WERI-Rb-1 (cell line): ENCODE measurements at regions not wholly inside any gene's neighbourhood (a gene's known extent, or its start where the extent isn't known, plus 50 kb on each side); places are given as distances from the start of the nearest gene placed in this dataset.

Experiments
- DNase-seq: peaks from one replicate; pipeline ENCODE4 v3.0.0-alpha.2; 2020
- H3K27ac ChIP-seq: fragments of 250-450 bp; sonication (Bioruptor Pico); 2 replicates; pipeline ENCODE4 v1.5.1; 2020; ENCODE audit warnings: mild to moderate bottlenecking, moderate library complexity
- H3K27me3 ChIP-seq: fragments of 250-450 bp; sonication (Bioruptor Pico); 2 replicates; pipeline ENCODE4 v1.5.1; 2021; ENCODE audit warnings: mild to moderate bottlenecking, low read depth, moderate library complexity; ENCODE audit not compliant: insufficient read depth, severe bottlenecking
- H3K36me3 ChIP-seq: fragments of 250-450 bp; sonication (Bioruptor Pico); 2 replicates; pipeline ENCODE4 v1.5.1; 2020; ENCODE audit warnings: mild to moderate bottlenecking, moderate library complexity
- H3K4me3 ChIP-seq: 2 replicates; pipeline ENCODE4 v1.5.1; 2011; ENCODE audit warnings: low read depth, mild to moderate bottlenecking, control low read depth, low read length
- H3K9me3 ChIP-seq: fragments of 250-450 bp; sonication (Bioruptor Pico); 2 replicates; pipeline ENCODE4 v1.5.1; 2021; ENCODE audit warnings: mild to moderate bottlenecking, moderate library complexity; ENCODE audit not compliant: severe bottlenecking
- CTCF ChIP-seq: IDR thresholded peaks from 2 replicates; pipeline ENCODE4 v1.5.1; 2011; ENCODE audit warnings: low read depth, mild to moderate bottlenecking, control low read depth, inconsistent platforms, low read length

- Histone ChIP-seq H3K27me3 (peaks cover 14% of the 10 kb centered on the region), H3K27ac (no peak overlapping the region)
- no peak for DNase-seq
These were observed 270.2 kb upstream of the TFAP2D start for GRCh38 chr6:50443144-50443543.

GRCh38 chr6:50449128-50449527, 264.2 kb upstream of the TFAP2D start:
- no peaks in the 10 kb centered on the region for H3K9me3 ChIP-seq
- no peak for TF ChIP-seq CTCF
- peaks cover 10% of the 10 kb centered on the region for H3K27me3 ChIP-seq
- H3K36me3 ChIP-seq = no peaks in the 10 kb centered on the region
- H3K27ac ChIP-seq = no peak overlapping the region
- no peak overlapping the region for H3K4me3 ChIP-seq
- DNase-seq = no peak

More at GRCh38 chr6:50443144-50443543, 270.2 kb upstream of the TFAP2D start:
- Histone ChIP-seq H3K9me3 (peaks cover 3% of the 10 kb centered on the region), H3K4me3 (no peak overlapping the region), H3K36me3 (no peaks in the 10 kb centered on the region)
- TF ChIP-seq CTCF = no peak

- no peak overlapping the region for H3K27ac ChIP-seq
- no peak for DNase-seq
- no peak overlapping the region for H3K4me3 ChIP-seq
- peaks cover 9% of the 10 kb centered on the region for H3K27me3 ChIP-seq
- no peak for TF ChIP-seq CTCF
- H3K36me3 ChIP-seq = no peaks in the 10 kb centered on the region
- H3K9me3 ChIP-seq = no peaks in the 10 kb centered on the region
These were observed 261.4 kb upstream of the TFAP2D start for GRCh38 chr6:50451826-50452400.

- no peaks in the 10 kb centered on the region for H3K36me3 ChIP-seq
- no peak for TF ChIP-seq CTCF
- DNase-seq = no peak
- peaks cover 9% of the 10 kb centered on the region for H3K27me3 ChIP-seq
- H3K9me3 ChIP-seq = no peaks in the 10 kb centered on the region
- no peak overlapping the region for H3K4me3 ChIP-seq
- no peak overlapping the region for H3K27ac ChIP-seq
These were observed 258.3 kb upstream of the TFAP2D start for GRCh38 chr6:50455029-50455428.

GRCh38 chr6:50457351-50457750, 256.0 kb upstream of the TFAP2D start:
- Histone ChIP-seq H3K27me3 (peaks cover 6% of the 10 kb centered on the region), H3K27ac (no peak overlapping the region), H3K9me3 (no peaks in the 10 kb centered on the region), H3K36me3 (no peaks in the 10 kb centered on the region), H3K4me3 (no peak overlapping the region)
- no peak for DNase-seq
- TF ChIP-seq CTCF = no peak

GRCh38 chr6:50461696-50462095, 251.6 kb upstream of the TFAP2D start:
- no peak overlapping the region for H3K27ac ChIP-seq
- no peak for TF ChIP-seq CTCF
- H3K4me3 ChIP-seq = no peak overlapping the region
- no peak for DNase-seq
- no peaks in the 10 kb centered on the region for H3K36me3 ChIP-seq
- peaks cover 2% of the 10 kb centered on the region for H3K27me3 ChIP-seq
- H3K9me3 ChIP-seq = no peaks in the 10 kb centered on the region
